HG03066 (cell line): ENCODE measurements at regions not wholly inside any gene's neighbourhood (a gene's known extent, or its start where the extent isn't known, plus 50 kb on each side); places are given as distances from the start of the nearest gene placed in this dataset.

ENCODE experiments used
- ATAC-seq: cut with Tn5 transposase; IDR thresholded peaks from one replicate; pipeline ENCODE4 v1.9.1; 2021; ENCODE audit warnings: low read depth; ENCODE audit not compliant: unreplicated experiment

GRCh38 chr4:56757821-56758411 lies 63.6 kb downstream of the SPINK2 start:
- peak; percentile 84 for ATAC-seq

DNA sequence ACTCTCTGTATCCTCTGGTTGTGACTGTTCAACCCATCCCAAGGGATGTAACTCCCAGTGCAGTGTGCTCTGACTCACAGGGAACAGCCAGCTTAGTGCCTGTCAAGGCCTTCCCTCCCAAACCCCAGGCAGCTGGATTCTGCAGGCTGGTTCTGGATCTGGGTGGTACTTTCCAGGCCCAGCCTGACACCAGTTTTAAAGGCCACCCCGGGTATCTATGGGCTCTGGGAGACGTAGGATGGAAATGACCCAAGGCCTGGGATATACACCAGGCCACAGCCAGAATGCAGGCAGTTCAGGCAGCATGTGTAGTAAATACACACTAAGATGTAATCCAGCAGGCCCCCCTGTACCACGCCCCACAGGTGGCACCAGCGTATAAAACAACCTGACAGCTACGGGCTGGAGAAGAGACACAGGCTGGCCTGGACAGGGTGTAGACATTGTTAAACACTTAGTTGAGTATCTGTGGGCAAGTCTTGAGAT lies 64.2 kb downstream of the SPINK2 start:
- peak; percentile 42 for ATAC-seq

DNA sequence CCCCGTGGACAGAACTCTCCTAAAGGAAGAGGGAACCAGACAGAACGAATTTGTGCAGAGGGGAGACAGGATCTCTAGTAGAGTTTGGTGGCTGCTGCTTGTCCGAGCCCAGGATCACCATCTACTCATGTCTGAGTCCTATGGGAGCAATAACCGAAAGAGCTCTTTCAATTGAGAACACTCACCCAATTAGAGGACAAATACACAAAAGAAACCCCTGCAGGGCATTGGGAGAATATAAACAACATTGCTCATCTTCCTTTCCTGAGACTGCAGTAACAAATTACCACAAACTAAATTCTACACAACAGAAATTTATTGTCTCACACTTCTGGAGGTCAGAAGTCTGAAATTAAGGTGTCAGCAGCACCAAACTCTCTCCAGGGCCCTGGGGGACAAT lies 65.6 kb downstream of the SPINK2 start:
- ATAC-seq, result no peak

- ATAC-seq, result no peak
Observed at GRCh38 chr4:56752985-56753384, 68.5 kb downstream of the SPINK2 start.

DNA sequence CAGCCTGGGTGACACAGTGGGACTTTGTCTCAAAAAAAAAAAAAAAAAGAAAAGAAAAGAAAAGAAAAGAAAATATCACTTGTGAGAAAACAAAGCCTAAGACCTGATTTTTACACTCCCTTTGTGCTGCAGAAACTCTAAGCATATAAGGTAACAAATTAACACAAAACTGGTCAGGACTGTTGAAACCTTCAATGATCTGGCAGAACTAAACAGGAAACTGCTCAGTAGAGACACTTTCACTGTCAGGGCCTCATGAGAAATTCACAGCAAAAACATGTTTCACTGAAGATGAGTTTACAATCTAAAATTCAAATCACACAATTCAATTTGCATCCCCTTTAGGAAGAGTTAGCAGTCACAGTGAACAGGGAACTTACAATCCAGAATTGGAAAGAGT lies 69.1 kb upstream of the HOPX start:
- no peak for ATAC-seq

DNA sequence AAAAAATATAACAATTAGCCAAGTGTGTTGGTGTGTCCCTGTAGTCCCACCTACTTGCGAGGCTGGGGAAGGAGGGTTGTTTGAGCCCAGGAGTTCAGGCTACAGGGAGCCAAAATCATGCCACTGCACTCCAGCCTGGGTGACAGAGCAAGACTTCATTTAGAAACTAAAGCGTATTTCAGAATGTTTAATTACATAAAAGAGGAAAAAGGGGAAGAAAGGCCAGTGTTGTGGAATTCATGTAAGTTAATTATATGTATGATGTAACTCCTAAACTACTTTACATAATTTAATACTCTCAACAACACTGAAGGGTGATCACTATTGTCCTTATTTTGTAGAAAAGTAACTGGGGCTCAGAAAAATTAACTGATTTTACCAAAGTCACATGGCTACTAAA lies 67.2 kb upstream of the HOPX start:
- ATAC-seq, result no peak

- no peak for ATAC-seq
Observed at GRCh38 chr4:56746639-56747038, 65.5 kb upstream of the HOPX start.

- ATAC-seq, result no peak
Observed at GRCh38 chr4:56745042-56745441, 63.9 kb upstream of the HOPX start.

GRCh38 chr4:56744030-56744429 lies 62.9 kb upstream of the HOPX start:
- no peak for ATAC-seq

DNA sequence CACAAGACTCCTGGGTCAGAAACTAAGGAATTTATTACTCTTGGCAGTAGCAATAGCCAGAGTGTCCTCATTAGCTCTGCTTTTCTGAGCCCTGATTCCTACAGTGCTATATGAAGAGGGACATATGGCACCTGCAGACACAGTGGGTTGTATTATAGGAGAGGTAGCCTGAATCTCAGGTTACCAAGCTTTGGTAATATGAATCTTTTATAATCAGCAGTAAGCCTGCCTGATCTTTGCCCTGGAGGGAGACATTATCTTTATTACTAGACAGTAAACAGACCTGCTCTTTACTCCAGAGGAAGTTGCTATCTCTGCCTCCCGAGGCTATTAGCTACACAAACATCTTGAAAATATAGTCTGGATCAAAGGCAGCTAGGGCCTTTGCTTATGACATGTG lies 62.5 kb upstream of the HOPX start:
- ATAC-seq, result no peak

GRCh38 chr4:56742080-56742871 lies 61.2 kb upstream of the HOPX start:
- no peak for ATAC-seq

GRCh38 chr4:56741595-56741994 lies 60.5 kb upstream of the HOPX start:
- ATAC-seq, result no peak

DNA sequence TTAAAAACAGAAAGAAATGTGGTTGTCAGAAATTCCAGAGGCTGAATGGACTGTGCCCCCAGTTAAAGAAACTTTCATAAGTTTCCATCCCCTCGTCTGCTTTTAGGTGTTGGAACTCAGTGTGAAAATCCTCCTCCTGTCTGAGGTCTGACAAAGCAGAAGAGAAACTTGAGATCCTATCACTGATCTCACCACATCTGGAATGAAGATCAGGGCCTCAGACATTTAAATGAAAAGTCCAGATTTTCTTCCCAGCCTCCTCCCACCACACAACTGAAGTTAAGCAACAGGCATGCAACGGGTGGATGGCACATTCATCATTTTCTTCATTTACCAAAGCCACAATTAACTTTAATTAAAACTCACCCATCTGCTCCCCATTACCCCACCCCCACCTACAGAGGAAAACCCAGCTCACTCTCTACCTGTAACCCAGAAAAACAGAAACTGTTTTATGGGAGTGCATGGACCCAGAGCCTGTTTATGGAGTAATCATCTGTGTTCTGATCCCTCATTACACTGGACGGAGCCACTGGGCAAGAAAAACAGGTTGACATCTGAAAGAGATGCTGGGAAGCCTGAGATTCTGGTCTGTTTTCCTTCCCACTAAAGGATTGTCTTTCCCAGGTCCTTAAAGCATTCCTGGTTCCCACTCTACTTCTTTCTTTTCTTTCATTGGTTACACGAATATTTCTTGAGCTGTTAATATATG lies 58.1 kb upstream of the HOPX start:
- ATAC-seq, result no peak

DNA sequence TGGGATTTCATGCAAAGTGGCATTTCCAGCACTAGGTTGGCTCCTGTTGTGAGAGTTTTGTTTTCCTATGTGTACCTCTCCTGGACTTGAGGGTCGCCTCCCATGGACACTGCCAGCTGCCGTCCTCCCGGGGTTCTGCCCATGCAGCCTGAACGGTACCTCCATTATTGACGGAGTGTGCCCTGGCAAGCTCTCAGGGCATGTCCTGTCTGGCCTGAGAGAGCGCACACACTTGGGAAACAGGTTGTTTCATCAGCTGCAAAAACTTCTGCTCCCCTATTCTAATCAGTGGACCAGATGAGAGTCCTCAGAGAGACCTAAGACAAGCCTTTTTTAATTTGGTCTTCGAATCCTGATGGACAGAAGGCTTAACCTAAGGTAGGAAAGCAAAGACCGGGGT lies 56.6 kb upstream of the HOPX start:
- no peak for ATAC-seq

DNA sequence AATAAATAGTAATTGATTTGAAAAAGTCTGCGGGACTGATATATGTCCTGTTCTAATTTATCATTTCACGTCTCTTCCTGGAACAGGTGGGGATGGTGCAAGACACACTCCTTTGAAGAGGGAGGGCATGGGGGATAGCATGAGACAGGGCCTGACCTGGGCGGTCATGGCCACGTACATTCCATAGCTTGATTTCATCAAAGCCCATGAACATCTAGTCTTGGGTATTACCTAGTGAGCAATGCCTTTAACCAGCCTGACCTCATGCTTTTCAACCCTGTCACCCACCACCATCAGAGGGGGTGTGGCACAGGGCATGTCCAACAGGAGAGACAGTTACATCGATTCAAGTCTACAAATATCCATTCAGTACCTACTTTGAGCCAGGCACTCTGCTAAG lies 52.3 kb upstream of the HOPX start:
- ATAC-seq, result no peak

DNA sequence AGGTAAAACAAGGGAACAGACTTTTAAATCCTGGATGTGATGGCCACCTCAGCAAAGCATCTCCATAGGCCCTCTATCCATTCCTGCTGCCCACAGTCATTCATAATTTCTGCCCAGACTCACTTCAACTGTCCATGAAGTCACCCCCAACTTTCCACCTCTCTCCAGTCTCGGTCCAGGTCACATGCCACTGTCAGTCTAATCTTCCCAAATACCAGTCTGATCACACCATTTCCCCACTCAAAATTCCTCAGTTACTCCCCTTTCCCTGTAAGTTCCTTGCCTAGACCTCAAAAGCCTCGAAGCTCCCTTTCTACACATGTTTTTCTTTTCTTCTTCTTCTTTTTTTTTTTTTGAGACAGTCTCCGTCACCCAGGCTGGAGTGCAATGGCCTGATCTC lies 51.2 kb upstream of the HOPX start:
- ATAC-seq, result no peak

DNA sequence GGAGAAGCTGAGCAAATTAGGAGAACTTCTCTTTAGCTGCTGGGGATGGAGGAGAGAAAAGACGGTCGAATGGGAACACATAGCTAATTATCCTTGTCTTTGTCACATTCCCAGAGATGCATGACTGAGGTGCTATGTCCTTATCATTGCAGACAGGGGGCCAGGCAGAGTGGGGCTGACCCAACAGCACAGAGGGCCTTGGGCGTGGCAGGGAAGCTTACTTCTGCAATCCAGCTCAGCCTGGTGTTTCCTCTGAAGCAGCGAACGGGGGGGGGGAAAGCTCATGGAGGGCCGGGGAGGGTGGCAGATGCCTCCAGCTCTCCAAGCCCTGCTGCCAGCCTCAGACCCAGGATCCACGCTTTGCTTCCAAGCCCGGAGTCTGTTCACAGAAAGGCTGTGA lies 50.8 kb upstream of the HOPX start:
- no peak for ATAC-seq
